Endodermal cell (in vitro differentiated cells): ENCODE measurements at regions not wholly inside any gene's neighbourhood (a gene's known extent, or its start where the extent isn't known, plus 50 kb on each side); places are given as distances from the start of the nearest gene placed in this dataset.

Source experiments
- DNase-seq: peaks from one replicate; pipeline ENCODE4 v3.0.0-alpha.2; 2017
- H3K27ac ChIP-seq: 2 replicates; pipeline ENCODE4 v1.5.1; 2013; ENCODE audit warnings: mild to moderate bottlenecking, low read depth, low read length, moderate library complexity
- H3K27me3 ChIP-seq: 2 replicates; pipeline ENCODE4 v1.6.1; 2013; ENCODE audit warnings: mild to moderate bottlenecking, low read length, moderate library complexity; ENCODE audit not compliant: insufficient read depth, control insufficient read depth, poor library complexity, severe bottlenecking
- H3K36me3 ChIP-seq: 2 replicates; pipeline ENCODE4 v1.7.0; 2013; ENCODE audit warnings: mild to moderate bottlenecking, low read length, moderate library complexity; ENCODE audit not compliant: control insufficient read depth, insufficient read depth
- H3K4me1 ChIP-seq: one replicate; pipeline ENCODE4 v1.7.0; 2013; ENCODE audit warnings: low read length; ENCODE audit not compliant: control insufficient read depth, insufficient read depth
- H3K4me3 ChIP-seq: 2 replicates; pipeline ENCODE4 v1.5.1; 2013; ENCODE audit warnings: mild to moderate bottlenecking, low read length, moderate library complexity
- H3K9ac ChIP-seq: 2 replicates; pipeline ENCODE4 v1.6.1; 2013; ENCODE audit warnings: mild to moderate bottlenecking, low read length, moderate library complexity; ENCODE audit not compliant: poor library complexity, severe bottlenecking; ENCODE audit errors: extremely low read depth
- H3K9me3 ChIP-seq: 2 replicates; pipeline ENCODE4 v1.6.1; 2013; ENCODE audit warnings: mild to moderate bottlenecking, low read length, moderate library complexity; ENCODE audit not compliant: control insufficient read depth
- H3K27ac Mint-ChIP-seq: 2 replicates; pipeline ENCODE4 v1.8.0; 2020; ENCODE audit warnings: mixed read lengths
- H3K27me3 Mint-ChIP-seq: 2 replicates; pipeline ENCODE4 v1.8.0; 2021; ENCODE audit warnings: mild to moderate bottlenecking, mixed read lengths; ENCODE audit not compliant: insufficient read depth
- H3K36me3 Mint-ChIP-seq: 2 replicates; pipeline ENCODE4 v1.8.0; 2020; ENCODE audit warnings: low read depth, mixed read lengths
- H3K4me1 Mint-ChIP-seq: 2 replicates; pipeline ENCODE4 v1.8.0; 2020; ENCODE audit warnings: mixed read lengths
- H3K4me3 Mint-ChIP-seq: 2 replicates; pipeline ENCODE4 v1.8.0; 2020; ENCODE audit warnings: mild to moderate bottlenecking, moderate library complexity, mixed read lengths
- H3K9me3 Mint-ChIP-seq: 2 replicates; pipeline ENCODE4 v1.8.0; 2020; ENCODE audit warnings: mild to moderate bottlenecking, mixed read lengths
- WGBS, 2 experiments: methylation state at CpG; one replicate each; pipeline versions ENCODE4 v1.1.5 to v1.1.7; 2013; ENCODE audit warnings: missing lambda C conversion rate in 2 of 2, mixed read lengths in 1 of 2; ENCODE audit not compliant: insufficient coverage in 1 of 2, insufficient read length in 1 of 2; 5-methylcytosine and 5-hydroxymethylcytosine counted together
- TF ChIP-seq, protein P1 (sequence below): fragments of 200-600 bp; sonication (generic); conservative IDR thresholded peaks from 2 replicates; pipeline ENCODE4 v1.5.0; 2021; ENCODE audit warnings: antibody characterized with exemption, mild to moderate bottlenecking

- Mint-ChIP-seq H3K4me3 (no peak overlapping the region), H3K9me3 (peaks cover 3% of the 10 kb centered on the region), H3K36me3 (no peaks in the 10 kb centered on the region), H3K27me3 (peaks cover 2% of the 10 kb centered on the region), H3K27ac (no peak overlapping the region), H3K4me1 (peaks cover 17% of the 10 kb centered on the region)
- H3K36me3 ChIP-seq: no peaks in the 10 kb centered on the region
- H3K9me3 ChIP-seq: no peaks in the 10 kb centered on the region
- TF ChIP-seq, protein P1, sequence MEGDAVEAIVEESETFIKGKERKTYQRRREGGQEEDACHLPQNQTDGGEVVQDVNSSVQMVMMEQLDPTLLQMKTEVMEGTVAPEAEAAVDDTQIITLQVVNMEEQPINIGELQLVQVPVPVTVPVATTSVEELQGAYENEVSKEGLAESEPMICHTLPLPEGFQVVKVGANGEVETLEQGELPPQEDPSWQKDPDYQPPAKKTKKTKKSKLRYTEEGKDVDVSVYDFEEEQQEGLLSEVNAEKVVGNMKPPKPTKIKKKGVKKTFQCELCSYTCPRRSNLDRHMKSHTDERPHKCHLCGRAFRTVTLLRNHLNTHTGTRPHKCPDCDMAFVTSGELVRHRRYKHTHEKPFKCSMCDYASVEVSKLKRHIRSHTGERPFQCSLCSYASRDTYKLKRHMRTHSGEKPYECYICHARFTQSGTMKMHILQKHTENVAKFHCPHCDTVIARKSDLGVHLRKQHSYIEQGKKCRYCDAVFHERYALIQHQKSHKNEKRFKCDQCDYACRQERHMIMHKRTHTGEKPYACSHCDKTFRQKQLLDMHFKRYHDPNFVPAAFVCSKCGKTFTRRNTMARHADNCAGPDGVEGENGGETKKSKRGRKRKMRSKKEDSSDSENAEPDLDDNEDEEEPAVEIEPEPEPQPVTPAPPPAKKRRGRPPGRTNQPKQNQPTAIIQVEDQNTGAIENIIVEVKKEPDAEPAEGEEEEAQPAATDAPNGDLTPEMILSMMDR: no peak
- DNase-seq: no peak
- H3K27me3 ChIP-seq: no peaks in the 10 kb centered on the region
- 88 to 89% methylated on average over 3 to 5 of the region's 5 CpGs for WGBS, 2 experiments
- no peak overlapping the region for H3K4me3 ChIP-seq
- H3K27ac ChIP-seq: no peak overlapping the region
- H3K9ac ChIP-seq: no peak overlapping the region
- no peaks in the 10 kb centered on the region for H3K4me1 ChIP-seq
Observed at GRCh38 chr18:24741965-24742724, 281.7 kb downstream of the HRH4 start.

DNA sequence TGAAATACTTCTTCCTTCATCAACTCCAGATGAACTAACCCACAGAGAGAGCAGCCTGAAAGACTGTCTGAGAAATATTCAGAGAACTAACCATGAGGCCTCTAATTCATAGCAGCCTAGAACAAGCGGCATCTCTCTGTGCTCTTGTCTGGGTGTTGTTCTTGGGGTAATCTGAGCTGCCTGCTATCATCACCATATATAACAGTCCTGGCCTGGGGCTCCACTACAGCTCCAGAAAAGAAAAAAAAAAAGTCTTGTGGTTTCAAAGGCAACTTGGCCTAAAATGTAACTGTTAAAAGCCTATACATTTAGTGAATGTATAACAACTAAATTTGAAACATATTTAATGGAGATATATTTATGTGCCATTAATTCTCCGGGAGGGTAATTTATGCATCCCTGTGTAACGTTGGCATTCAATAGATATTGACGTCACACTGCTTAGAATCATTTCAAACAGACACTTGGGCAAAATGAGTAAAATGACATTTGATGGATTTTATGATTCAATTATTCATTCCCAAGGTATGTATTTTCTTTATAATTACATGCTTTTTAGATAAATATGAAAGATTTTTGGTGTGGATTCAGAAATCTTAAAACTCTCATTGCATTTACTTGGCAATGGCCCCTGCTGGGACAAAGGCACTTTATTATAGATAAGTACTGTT lies 294.3 kb downstream of the HRH4 start:
- Mint-ChIP-seq H3K9me3 (no peaks in the 10 kb centered on the region), H3K27me3 (peaks cover 2% of the 10 kb centered on the region), H3K4me1 (peaks cover 8% of the 10 kb centered on the region), H3K36me3 (no peaks in the 10 kb centered on the region), H3K4me3 (no peak overlapping the region), H3K27ac (no peak overlapping the region)
- H3K27ac ChIP-seq: no peak overlapping the region
- H3K9me3 ChIP-seq: no peaks in the 10 kb centered on the region
- H3K9ac ChIP-seq: no peak overlapping the region
- H3K36me3 ChIP-seq: no peaks in the 10 kb centered on the region
- no peak overlapping the region for H3K4me3 ChIP-seq
- TF ChIP-seq, protein P1: no peak
- WGBS, 2 experiments: 82 to 84% methylated on average over 3 to 4 of the region's 4 CpGs
- H3K27me3 ChIP-seq: no peaks in the 10 kb centered on the region
- no peaks in the 10 kb centered on the region for H3K4me1 ChIP-seq
- DNase-seq: no peak

- no peaks in the 10 kb centered on the region for H3K36me3 Mint-ChIP-seq
- TF ChIP-seq, protein P1: no peak
- H3K9me3 Mint-ChIP-seq: peaks cover 10% of the 10 kb centered on the region
- no peak overlapping the region for H3K27ac Mint-ChIP-seq
- H3K27me3 ChIP-seq: no peaks in the 10 kb centered on the region
- H3K4me3 ChIP-seq: no peak overlapping the region
- H3K4me3 Mint-ChIP-seq: no peak overlapping the region
- H3K4me1 ChIP-seq: no peaks in the 10 kb centered on the region
- H3K27ac ChIP-seq: peak overlapping the region; percentile 33
- peaks cover 2% of the 10 kb centered on the region for H3K9me3 ChIP-seq
- no peaks in the 10 kb centered on the region for H3K27me3 Mint-ChIP-seq
- DNase-seq: no peak
- no peaks in the 10 kb centered on the region for H3K36me3 ChIP-seq
- H3K4me1 Mint-ChIP-seq: peaks cover 8% of the 10 kb centered on the region
- no peak overlapping the region for H3K9ac ChIP-seq
Observed at GRCh38 chr18:24756385-24756784, 295.9 kb downstream of the HRH4 start.
